Adrenal gland (tissue), 9 donors: ENCODE measurements at regions not wholly inside any gene's neighbourhood (a gene's known extent, or its start where the extent isn't known, plus 50 kb on each side); places are given as distances from the start of the nearest gene placed in this dataset.

Experiments used
- DNase-seq, 7 donors: peaks; one replicate each; pipeline ENCODE4 v3.0.0-alpha.2; 2019 to 2020
- H3K27ac ChIP-seq, 5 donors: fragments of 200-600 bp; sonication (generic) in 4 of 5; 1 replicate in 3 of 5; 2 replicates in 2 of 5; pipeline versions ENCODE4 v1.5.1 to v1.8.0; 2016 to 2020; ENCODE audit warnings: mild to moderate bottlenecking in 1 of 5
- H3K27me3 ChIP-seq: fragments of 200-600 bp; 2 replicates; pipeline ENCODE4 v1.8.0; 2021
- H3K36me3 ChIP-seq, 2 donors: fragments of 200-600 bp; replicated peaks in 1 of 2; 1 replicate in 1 of 2; 2 replicates in 1 of 2; pipeline versions ENCODE4 v1.5.1 to v1.8.0; 2018 to 2022
- H3K4me1 ChIP-seq, 2 donors: fragments of 200-600 bp; replicated peaks in 1 of 2; 1 replicate in 1 of 2; 2 replicates in 1 of 2; pipeline versions ENCODE4 v1.5.1 to v1.8.0; 2018 to 2021
- H3K4me3 ChIP-seq, 4 donors: fragments of 200-600 bp; sonication (generic) in 3 of 4; one replicate each; pipeline ENCODE4 v1.5.1; 2016 to 2018
- H3K9me3 ChIP-seq, 3 donors: fragments of 200-600 bp; sonication (generic) in 1 of 3; replicated peaks in 1 of 3; 1 replicate in 2 of 3; 2 replicates in 1 of 3; pipeline versions ENCODE4 v1.5.1 to v1.8.0; 2016 to 2021
- CTCF ChIP-seq, 6 experiments: fragments of 450-650 bp in 4 of 6; fragments of 200-600 bp in 2 of 6; sonication (generic) in 1 of 6; IDR thresholded peaks; 1 replicate in 5 of 6; 2 replicates in 1 of 6; pipeline versions ENCODE4 v1.5.1 to v1.8.0; 2016 to 2021; ENCODE audit warnings: antibody characterized with exemption in 6 of 6, mild to moderate bottlenecking in 2 of 6, moderate library complexity in 1 of 6
- POLR2A ChIP-seq, 2 donors: fragments of 450-650 bp; IDR thresholded peaks; one replicate each; pipeline ENCODE4 v1.6.1; 2017; ENCODE audit warnings: antibody characterized with exemption in 2 of 2, mild to moderate bottlenecking in 2 of 2, moderate library complexity in 1 of 2
- WGBS, 4 donors: extraction: QIAGEN DNeasy Blood & Tissue Kit in 2 of 4; methylation state at CpG; one replicate each; pipeline versions ENCODE4 v1.1.5 to v1.1.7; 2013 to 2017; 5-methylcytosine and 5-hydroxymethylcytosine counted together
- intact Hi-C, 2 donors: fragments of 100-400 bp; cut with DNase I; formaldehyde crosslinking; loops; one replicate each; pipeline versions ENCODE4 v1.14.1 to v1.15.0; 2022 to 2023
- donor health status: healthy with polysubstance abuse.
- donor health status: Bipolar disorder and iron deficiency.
- donor health status: DM: yes; HTN: yes; CAD: no.
- donor health status: DM: no; HTN: no; CAD: no.
- donor health status: DM: no; HTN: no; CAD: no.

- peaks cover 12% of the 10 kb centered on the region for H3K27me3 ChIP-seq
- H3K27ac ChIP-seq: no peak overlapping the region
- H3K4me3 ChIP-seq: peak overlapping the region in 2 of 4 donors; percentile 13 to 55
- no peak for TF ChIP-seq POLR2A (IDR thresholded peaks at IDR 0.05)
- TF ChIP-seq CTCF (IDR thresholded peaks at IDR 0.05): peak; percentile 51 to 85 (median 71)
- H3K36me3 ChIP-seq: no peaks in the 10 kb centered on the region
- peaks cover 0 to 6% of the 10 kb centered on the region in 2 donors for H3K4me1 ChIP-seq
- peak; percentile 70 to 89 (median 82) for DNase-seq
- no peaks in the 10 kb centered on the region for H3K9me3 ChIP-seq
- WGBS, 4 donors: 7% methylated on average over 25 of the region's 25 CpGs
- intact Hi-C loops: loop anchor here in 1 of 2 donors (5.0 to 10.0 kb wide), 2 partner anchors 334 to 491 kb away; no protein-coding TSS in a partner anchor
Observed at GRCh38 chr2:177148477-177149154, 64.0 kb upstream of the HNRNPA3 start.

GRCh38 chr2:177149155-177149503 lies 63.5 kb upstream of the HNRNPA3 start:
- no peaks in the 10 kb centered on the region for H3K9me3 ChIP-seq
- TF ChIP-seq POLR2A (IDR thresholded peaks at IDR 0.05) (no peak), CTCF (IDR thresholded peaks at IDR 0.05) (peak in 1 of 6 experiments; percentile 5)
- H3K27me3 ChIP-seq: peaks cover 12% of the 10 kb centered on the region
- DNase-seq: no peak
- 0 to 2% (median 0%) methylated on average over 1 of the region's 1 CpG for WGBS, 4 donors
- H3K4me3 ChIP-seq: no peak overlapping the region
- intact Hi-C loops: loop anchor here in 1 of 2 donors (5.0 to 10.0 kb wide), 2 partner anchors 334 to 492 kb away; no protein-coding TSS in a partner anchor
- no peaks in the 10 kb centered on the region for H3K36me3 ChIP-seq
- H3K27ac ChIP-seq: no peak overlapping the region
- peaks cover 0 to 6% of the 10 kb centered on the region in 2 donors for H3K4me1 ChIP-seq

- TF ChIP-seq CTCF (IDR thresholded peaks at IDR 0.05): no peak
- no peak for TF ChIP-seq POLR2A (IDR thresholded peaks at IDR 0.05)
- no peaks in the 10 kb centered on the region for H3K9me3 ChIP-seq
- H3K27ac ChIP-seq: no peak overlapping the region
- H3K4me1 ChIP-seq: no peaks in the 10 kb centered on the region
- DNase-seq: no peak
- H3K4me3 ChIP-seq: no peak overlapping the region
- intact Hi-C loops: loop anchor here in 1 of 2 donors (5.0 kb wide), 1 partner anchor 1027 kb away; the partner anchor contains the start of gene HOXD8
- H3K36me3 ChIP-seq: no peaks in the 10 kb centered on the region
- no peaks in the 10 kb centered on the region for H3K27me3 ChIP-seq
Observed at GRCh38 chr2:177153805-177154204, 58.8 kb upstream of the HNRNPA3 start.

GRCh38 chr2:177154809-177155208 lies 57.8 kb upstream of the HNRNPA3 start:
- no peak overlapping the region for H3K27ac ChIP-seq
- intact Hi-C loops: loop anchor here in 1 of 2 donors (5.0 kb wide), 1 partner anchor 1028 kb away; the partner anchor contains the start of gene HOXD8
- no peaks in the 10 kb centered on the region for H3K4me1 ChIP-seq
- H3K4me3 ChIP-seq: no peak overlapping the region
- no peaks in the 10 kb centered on the region for H3K36me3 ChIP-seq
- WGBS, 4 donors: 92 to 100% (median 99%) methylated on average over 1 of the region's 1 CpG
- no peak for DNase-seq
- no peaks in the 10 kb centered on the region for H3K27me3 ChIP-seq
- TF ChIP-seq CTCF (IDR thresholded peaks at IDR 0.05) (no peak), POLR2A (IDR thresholded peaks at IDR 0.05) (no peak)
- no peaks in the 10 kb centered on the region for H3K9me3 ChIP-seq
